HG03558 (cell line): ENCODE measurements at regions not wholly inside any gene's neighbourhood (a gene's known extent, or its start where the extent isn't known, plus 50 kb on each side); places are given as distances from the start of the nearest gene placed in this dataset.
"Not testable (repeated sequence)": the region's sequence is repeated elsewhere in the genome, so short reads cannot be mapped to it uniquely, and the experiment has no call there.

Experiments
- ATAC-seq: cut with Tn5 transposase; IDR thresholded peaks from one replicate; pipeline ENCODE4 v1.9.1; 2021; ENCODE audit warnings: moderate number of reproducible peaks; ENCODE audit not compliant: unreplicated experiment; ENCODE audit errors: extremely low read depth

- not testable (repeated sequence) for ATAC-seq
Measured at GRCh38 chr9:41646246-41646645, 457.1 kb upstream of the ZNG1F start.

GRCh38 chr9:41643571-41644279, 454.6 kb upstream of the ZNG1F start:
- ATAC-seq, result peak; percentile 78

- ATAC-seq, result not testable (repeated sequence)
Measured at GRCh38 chr9:41633726-41634125, 444.6 kb upstream of the ZNG1F start.

- ATAC-seq, result not testable (repeated sequence)
Measured at GRCh38 chr9:41623666-41624065, 434.5 kb upstream of the ZNG1F start.

GRCh38 chr9:41619254-41619653, 430.1 kb upstream of the ZNG1F start:
- ATAC-seq, result not testable (repeated sequence)

- not testable (repeated sequence) for ATAC-seq
Measured at GRCh38 chr9:41606961-41607547, 417.9 kb upstream of the ZNG1F start.

- ATAC-seq, result not testable (repeated sequence)
Measured at GRCh38 chr9:41565572-41565971, 376.5 kb upstream of the ZNG1F start.
